Hepatocyte (in vitro differentiated cells): ENCODE measurements at regions not wholly inside any gene's neighbourhood (a gene's known extent, or its start where the extent isn't known, plus 50 kb on each side); places are given as distances from the start of the nearest gene placed in this dataset.

ENCODE experiments used
- DNase-seq: peaks from one replicate; pipeline ENCODE4 v3.0.0-alpha.2; 2016; ENCODE audit warnings: low spot score
- H2AFZ ChIP-seq: fragments of 200-600 bp; sonication (generic); 2 replicates; pipeline ENCODE4 v1.6.0; 2016; ENCODE audit warnings: antibody characterized with exemption, mild to moderate bottlenecking
- H3K27ac ChIP-seq: fragments of 200-600 bp; sonication (generic); 2 replicates; pipeline ENCODE4 v1.5.1; 2016; ENCODE audit warnings: mild to moderate bottlenecking
- H3K27me3 ChIP-seq: fragments of 200-600 bp; sonication (generic); 2 replicates; pipeline ENCODE4 v1.6.1; 2016
- H3K36me3 ChIP-seq: fragments of 200-600 bp; sonication (generic); replicated peaks from 2 replicates; pipeline ENCODE4 v1.5.1; 2016; ENCODE audit warnings: low read depth; ENCODE audit not compliant: insufficient read depth
- H3K4me1 ChIP-seq: fragments of 200-600 bp; sonication (generic); 2 replicates; pipeline ENCODE4 v1.5.1; 2016; ENCODE audit warnings: mild to moderate bottlenecking, moderate library complexity; ENCODE audit not compliant: insufficient read depth
- H3K4me2 ChIP-seq: fragments of 200-600 bp; sonication (generic); 2 replicates; pipeline ENCODE4 v1.6.0; 2016
- H3K4me3 ChIP-seq: fragments of 200-600 bp; sonication (generic); 2 replicates; pipeline ENCODE4 v1.5.1; 2016; ENCODE audit warnings: mild to moderate bottlenecking
- H3K79me2 ChIP-seq: fragments of 200-600 bp; sonication (generic); 2 replicates; pipeline ENCODE4 v1.6.0; 2017; ENCODE audit warnings: mild to moderate bottlenecking
- H3K9me2 ChIP-seq: fragments of 200-600 bp; sonication (generic); replicated peaks from 2 replicates; pipeline ENCODE4 v1.6.0; 2017; ENCODE audit warnings: mild to moderate bottlenecking; ENCODE audit not compliant: insufficient read depth
- H3K9me3 ChIP-seq: fragments of 200-600 bp; sonication (generic); 2 replicates; pipeline ENCODE4 v1.5.1; 2016; ENCODE audit warnings: low read depth, mild to moderate bottlenecking
- H4K20me1 ChIP-seq: fragments of 200-600 bp; sonication (generic); 2 replicates; pipeline ENCODE4 v1.6.0; 2016; ENCODE audit warnings: mild to moderate bottlenecking; ENCODE audit not compliant: insufficient read depth, poor library complexity, severe bottlenecking
- CTCF ChIP-seq: fragments of 200-600 bp; sonication (generic); IDR thresholded peaks from 2 replicates; pipeline ENCODE4 v1.5.1; 2016; ENCODE audit warnings: antibody characterized with exemption, mild to moderate bottlenecking; ENCODE audit not compliant: poor library complexity
- EZH2 ChIP-seq: fragments of 200-600 bp; sonication (generic); IDR thresholded peaks from 2 replicates; pipeline ENCODE4 v1.6.1; 2016; ENCODE audit warnings: antibody characterized with exemption, mild to moderate bottlenecking, borderline replicate concordance
- EZH2phosphoT487 ChIP-seq: fragments of 200-600 bp; sonication (generic); IDR thresholded peaks from one replicate; pipeline ENCODE4 v1.6.1; 2018; ENCODE audit warnings: antibody characterized with exemption, mild to moderate bottlenecking, low read depth, moderate library complexity; ENCODE audit not compliant: unreplicated experiment, severe bottlenecking
- WGBS: methylation state at CpG from one replicate; pipeline ENCODE4 v1.1.6; 2016; ENCODE audit warnings: low lambda C conversion rate; ENCODE audit errors: missing lambda C conversion rate; 5-methylcytosine and 5-hydroxymethylcytosine counted together

GRCh38 chr4:138592796-138593195 is 350.6 kb upstream of the SLC7A11 start:
- H3K79me2 ChIP-seq = no peaks in the 10 kb centered on the region
- H3K27me3 ChIP-seq = no peaks in the 10 kb centered on the region
- no peaks in the 10 kb centered on the region for H3K36me3 ChIP-seq
- no peak overlapping the region for H3K4me2 ChIP-seq
- 71% methylated on average over 2 of the region's 2 CpGs for WGBS
- no peak overlapping the region for H3K27ac ChIP-seq
- H3K9me3 ChIP-seq = no peaks in the 10 kb centered on the region
- no peaks in the 10 kb centered on the region for H3K4me1 ChIP-seq
- DNase-seq = no peak
- H3K9me2 ChIP-seq = no peaks in the 10 kb centered on the region
- no peak overlapping the region for H2AFZ ChIP-seq
- no peak for TF ChIP-seq CTCF
- no peaks in the 10 kb centered on the region for H4K20me1 ChIP-seq
- H3K4me3 ChIP-seq = no peak overlapping the region

- Histone ChIP-seq H3K27ac (no peak overlapping the region), H3K79me2 (no peaks in the 10 kb centered on the region)
- no peak for DNase-seq
Measured at GRCh38 chr4:138591808-138592207, 349.7 kb upstream of the SLC7A11 start.

GRCh38 chr4:138588501-138588900 is 346.4 kb upstream of the SLC7A11 start:
- H3K9me3 ChIP-seq = no peaks in the 10 kb centered on the region
- no peaks in the 10 kb centered on the region for H3K79me2 ChIP-seq
- no peaks in the 10 kb centered on the region for H3K36me3 ChIP-seq

More at GRCh38 chr4:138591808-138592207, 349.7 kb upstream of the SLC7A11 start:
- TF ChIP-seq EZH2 (no peak), EZH2phosphoT487 (no peak), CTCF (no peak)
- no peak overlapping the region for H2AFZ ChIP-seq
- 38% methylated on average over 1 of the region's 1 CpG for WGBS
- no peak overlapping the region for H3K4me2 ChIP-seq
- no peaks in the 10 kb centered on the region for H3K9me2 ChIP-seq
- no peaks in the 10 kb centered on the region for H3K9me3 ChIP-seq
- H3K36me3 ChIP-seq = no peaks in the 10 kb centered on the region
- no peaks in the 10 kb centered on the region for H3K27me3 ChIP-seq
- no peak overlapping the region for H3K4me3 ChIP-seq
- H4K20me1 ChIP-seq = no peaks in the 10 kb centered on the region
- H3K4me1 ChIP-seq = no peaks in the 10 kb centered on the region

More at GRCh38 chr4:138588501-138588900, 346.4 kb upstream of the SLC7A11 start:
- no peak overlapping the region for H3K4me3 ChIP-seq
- no peak overlapping the region for H3K27ac ChIP-seq
- no peaks in the 10 kb centered on the region for H3K9me2 ChIP-seq
- H4K20me1 ChIP-seq = no peaks in the 10 kb centered on the region
- no peak for TF ChIP-seq CTCF
- no peak for TF ChIP-seq EZH2
- TF ChIP-seq EZH2phosphoT487 = no peak
- H3K4me1 ChIP-seq = no peaks in the 10 kb centered on the region
- no peak overlapping the region for H2AFZ ChIP-seq
- DNase-seq = no peak
- no peaks in the 10 kb centered on the region for H3K27me3 ChIP-seq
- no peak overlapping the region for H3K4me2 ChIP-seq
